OCI-LY7 (cell line): ENCODE measurements at regions not wholly inside any gene's neighbourhood (a gene's known extent, or its start where the extent isn't known, plus 50 kb on each side); places are given as distances from the start of the nearest gene placed in this dataset.

ENCODE experiments used
- BruUV-seq: library from RNA; stranded (reverse); fragments of 400-500 nt; replicated peaks from 2 replicates; lab custom pipeline; 2021; lab: Mats Ljungman, UMichigan
- CTCF ChIA-PET: fragments of 300-600 bp; sonication (Branson Sonifier 250); formaldehyde crosslinking; loops from one replicate; lab custom pipeline; 2022; ENCODE audit warnings: antibody characterized with exemption; ENCODE audit not compliant: unreplicated experiment; lab: Charles Lee
- POLR2A ChIA-PET: fragments of 300-600 bp; sonication (Branson Sonifier 250); formaldehyde crosslinking; loops from one replicate; lab custom pipeline; 2022; ENCODE audit warnings: antibody characterized with exemption; lab: Charles Lee
- DNase-seq: peaks from one replicate; pipeline ENCODE4 v3.0.0-alpha.2; 2015; ENCODE audit warnings: low spot score
- H2AFZ ChIP-seq: fragments of 200-600 bp; sonication (generic), shearing (Covaris generic); 2 replicates; pipeline ENCODE4 v1.6.1; 2014; ENCODE audit warnings: mild to moderate bottlenecking, antibody characterized with exemption, low read length, moderate library complexity
- H3K27ac ChIP-seq: fragments of 200-600 bp; sonication (generic); 2 replicates; pipeline ENCODE4 v1.5.1; 2014; ENCODE audit warnings: mixed run types, low read depth, mild to moderate bottlenecking, moderate library complexity, low read length, inconsistent platforms; ENCODE audit not compliant: poor library complexity, severe bottlenecking
- H3K36me3 ChIP-seq: fragments of 200-600 bp; sonication (generic); 2 replicates; pipeline ENCODE4 v1.6.1; 2014; ENCODE audit warnings: mild to moderate bottlenecking, antibody characterized with exemption, low read length, moderate library complexity, mixed read lengths; ENCODE audit not compliant: insufficient read depth
- H3K4me1 ChIP-seq: fragments of 200-600 bp; sonication (generic); 2 replicates; pipeline ENCODE4 v1.5.1; 2014; ENCODE audit warnings: mild to moderate bottlenecking, low read length; ENCODE audit not compliant: insufficient read depth, poor library complexity, severe bottlenecking
- H3K4me2 ChIP-seq: fragments of 200-600 bp; sonication (generic); 2 replicates; pipeline ENCODE4 v1.6.1; 2014; ENCODE audit warnings: mild to moderate bottlenecking, low read length
- H3K4me3 ChIP-seq: fragments of 200-600 bp; sonication (generic); 2 replicates; pipeline ENCODE4 v1.5.1; 2014; ENCODE audit warnings: mild to moderate bottlenecking, low read depth, low read length; ENCODE audit not compliant: poor library complexity, severe bottlenecking
- H3K79me2 ChIP-seq: fragments of 200-600 bp; sonication (generic); 2 replicates; pipeline ENCODE4 v1.6.1; 2016; ENCODE audit warnings: low read depth, mild to moderate bottlenecking, low read length, moderate library complexity, mixed read lengths; ENCODE audit not compliant: insufficient read depth
- H3K9me2 ChIP-seq: fragments of 200-600 bp; sonication (generic); 2 replicates; pipeline ENCODE4 v1.6.1; 2016; ENCODE audit warnings: mild to moderate bottlenecking, low read length, mixed read lengths; ENCODE audit not compliant: insufficient read depth
- H3K9me3 ChIP-seq: fragments of 200-600 bp; sonication (generic); 2 replicates; pipeline ENCODE4 v1.6.1; 2014; ENCODE audit warnings: mild to moderate bottlenecking, mixed run types, low read length, mixed read lengths
- H4K20me1 ChIP-seq: fragments of 200-600 bp; sonication (generic); 2 replicates; pipeline ENCODE4 v1.6.1; 2014; ENCODE audit warnings: mild to moderate bottlenecking, antibody characterized with exemption, low read length, moderate library complexity, mixed read lengths; ENCODE audit not compliant: insufficient read depth
- CTCF ChIP-seq: fragments of 200-600 bp; sonication (generic); conservative IDR thresholded peaks from 2 replicates; pipeline ENCODE4 v1.5.1; 2014; ENCODE audit warnings: mild to moderate bottlenecking, antibody characterized with exemption, low read length, moderate library complexity, mixed read lengths
- EZH2phosphoT487 ChIP-seq: fragments of 200-600 bp; sonication (generic); IDR thresholded peaks from 2 replicates; pipeline ENCODE4 v1.6.1; 2018; ENCODE audit warnings: low read depth, borderline replicate concordance, mild to moderate bottlenecking, mixed run types, antibody characterized with exemption, low read length, moderate library complexity, mixed read lengths
- intact Hi-C: fragments of 100-400 bp; cut with micrococcal nuclease; formaldehyde crosslinking; loops from one replicate; pipeline ENCODE4 v1.10.0; 2022; ENCODE audit not compliant: unreplicated experiment

- Histone ChIP-seq H3K9me3 (no peaks in the 10 kb centered on the region), H3K4me2 (no peak overlapping the region), H3K27ac (no peak overlapping the region), H3K79me2 (no peaks in the 10 kb centered on the region), H4K20me1 (no peaks in the 10 kb centered on the region), H2AFZ (no peak overlapping the region), H3K4me1 (no peaks in the 10 kb centered on the region), H3K9me2 (no peaks in the 10 kb centered on the region), H3K4me3 (no peak overlapping the region), H3K36me3 (no peaks in the 10 kb centered on the region)
- CTCF ChIA-PET, result no interaction called here
- DNase-seq, result no peak
- BruUV-seq, result no TSS peak
- POLR2A ChIA-PET, result interaction anchor here (1.2 kb wide), 1 partner anchor 34 kb away, joined by 3 read pairs; no protein-coding TSS in a partner anchor
- TF ChIP-seq EZH2phosphoT487, result no peak
- TF ChIP-seq CTCF, result no peak
- intact Hi-C loops, result no loop called here
These were observed 175.4 kb upstream of the HDDC2 start for GRCh38 chr6:125477156-125477555.

- BruUV-seq, result no TSS peak
- no peaks in the 10 kb centered on the region for H3K4me1 ChIP-seq
- CTCF ChIA-PET, result no interaction called here
- H3K79me2 ChIP-seq, result no peaks in the 10 kb centered on the region
- no peak overlapping the region for H3K4me2 ChIP-seq
- H3K9me2 ChIP-seq, result no peaks in the 10 kb centered on the region
- intact Hi-C loops, result no loop called here
- no peak overlapping the region for H3K27ac ChIP-seq
- H2AFZ ChIP-seq, result no peak overlapping the region
- no peaks in the 10 kb centered on the region for H4K20me1 ChIP-seq
- no peaks in the 10 kb centered on the region for H3K9me3 ChIP-seq
- POLR2A ChIA-PET, result interaction anchor here (1.2 kb wide), 1 partner anchor 35 kb away, joined by 3 read pairs; no protein-coding TSS in a partner anchor
- TF ChIP-seq EZH2phosphoT487 (no peak), CTCF (no peak)
- no peak overlapping the region for H3K4me3 ChIP-seq
- DNase-seq, result no peak
- no peaks in the 10 kb centered on the region for H3K36me3 ChIP-seq
These were observed 176.1 kb upstream of the HDDC2 start for GRCh38 chr6:125477844-125478243.

- intact Hi-C loops, result no loop called here
- H3K9me2 ChIP-seq, result no peaks in the 10 kb centered on the region
- H3K79me2 ChIP-seq, result no peaks in the 10 kb centered on the region
- ChIA-PET POLR2A (interaction anchor here (0.8 to 1.7 kb wide), 3 partner anchors 11 to 162 kb away, joined by 3 to 6 read pairs (median 4); no protein-coding TSS in a partner anchor), CTCF (no interaction called here)
- no peak overlapping the region for H3K27ac ChIP-seq
- no peak for DNase-seq
- no peak overlapping the region for H2AFZ ChIP-seq
- no peak overlapping the region for H3K4me3 ChIP-seq
- H3K4me2 ChIP-seq, result no peak overlapping the region
- no peaks in the 10 kb centered on the region for H4K20me1 ChIP-seq
- BruUV-seq, result no TSS peak
- H3K4me1 ChIP-seq, result no peaks in the 10 kb centered on the region
- no peaks in the 10 kb centered on the region for H3K36me3 ChIP-seq
- TF ChIP-seq CTCF (no peak), EZH2phosphoT487 (no peak)
- H3K9me3 ChIP-seq, result no peaks in the 10 kb centered on the region
These were observed 178.4 kb upstream of the HDDC2 start for GRCh38 chr6:125480146-125480545.
